Right lobe of liver (tissue), 6 donors: ENCODE measurements at regions not wholly inside any gene's neighbourhood (a gene's known extent, or its start where the extent isn't known, plus 50 kb on each side); places are given as distances from the start of the nearest gene placed in this dataset.
"Not testable (repeated sequence)": the region's sequence is repeated elsewhere in the genome, so short reads cannot be mapped to it uniquely, and the experiment has no call there.

ENCODE experiments used
- ATAC-seq, 4 donors: fragments of 200-7000 bp; cut with Tn5 transposase; one replicate each; pipeline ENCODE4 v1.9.1; 2020; ENCODE audit warnings: mild to moderate bottlenecking in 4 of 4, moderate library complexity in 4 of 4
- DNase-seq, 3 donors: peaks; one replicate each; pipeline ENCODE4 v3.0.0-alpha.2; 2020
- H3K27ac ChIP-seq, 3 donors: fragments of 200-600 bp; one replicate each; pipeline ENCODE4 v1.8.0; 2022
- H3K27me3 ChIP-seq, 2 donors: fragments of 200-600 bp; one replicate each; pipeline ENCODE4 v1.8.0; 2022
- H3K36me3 ChIP-seq, 4 donors: fragments of 200-600 bp; sonication (generic) in 1 of 4; one replicate each; pipeline versions ENCODE4 v1.5.1 to v1.8.0; 2017 to 2022; ENCODE audit warnings: control low read depth in 1 of 4
- H3K4me1 ChIP-seq, 4 donors: fragments of 200-600 bp; sonication (generic) in 1 of 4; one replicate each; pipeline versions ENCODE4 v1.5.1 to v1.8.0; 2017 to 2022; ENCODE audit warnings: control low read depth in 1 of 4
- H3K4me3 ChIP-seq, 3 donors: fragments of 200-600 bp; one replicate each; pipeline ENCODE4 v1.8.0; 2022
- H3K9me3 ChIP-seq, 4 donors: fragments of 200-600 bp; sonication (generic) in 1 of 4; one replicate each; pipeline versions ENCODE4 v1.5.1 to v1.8.0; 2017 to 2022; ENCODE audit warnings: control low read depth in 1 of 4
- POLR2A ChIP-seq: fragments of 450-650 bp; IDR thresholded peaks from one replicate; pipeline ENCODE4 v1.6.1; 2017; ENCODE audit warnings: antibody characterized with exemption, mild to moderate bottlenecking
- WGBS: methylation state at CpG from one replicate; pipeline ENCODE4 v1.1.6; 2018; ENCODE audit warnings: low coverage, low lambda C conversion rate; ENCODE audit not compliant: insufficient coverage; ENCODE audit errors: missing lambda C conversion rate; 5-methylcytosine and 5-hydroxymethylcytosine counted together
- intact Hi-C, 2 donors: fragments of 100-400 bp; cut with DNase I; formaldehyde crosslinking; loops; one replicate each; pipeline versions ENCODE4 v1.11.2 to v1.14.1; 2022
- TF ChIP-seq, protein P1 (sequence below), 4 donors: fragments of 200-600 bp in 3 of 4; fragments of 450-650 bp in 1 of 4; IDR thresholded peaks; one replicate each; pipeline versions ENCODE4 v1.5.1 to v1.8.0; 2016 to 2022; ENCODE audit warnings: antibody characterized with exemption in 4 of 4, mild to moderate bottlenecking in 2 of 4
- donor health status: DM: no; HTN: yes; CAD: no.
- donor health status: DM: no; HTN: no; CAD: no.
- donor health status: DM: no; HTN: no; CAD: no.
- donor health status: DM: no; HTN: yes; CAD: no.
- donor health status: DM: no; HTN: yes; CAD: no.

DNA sequence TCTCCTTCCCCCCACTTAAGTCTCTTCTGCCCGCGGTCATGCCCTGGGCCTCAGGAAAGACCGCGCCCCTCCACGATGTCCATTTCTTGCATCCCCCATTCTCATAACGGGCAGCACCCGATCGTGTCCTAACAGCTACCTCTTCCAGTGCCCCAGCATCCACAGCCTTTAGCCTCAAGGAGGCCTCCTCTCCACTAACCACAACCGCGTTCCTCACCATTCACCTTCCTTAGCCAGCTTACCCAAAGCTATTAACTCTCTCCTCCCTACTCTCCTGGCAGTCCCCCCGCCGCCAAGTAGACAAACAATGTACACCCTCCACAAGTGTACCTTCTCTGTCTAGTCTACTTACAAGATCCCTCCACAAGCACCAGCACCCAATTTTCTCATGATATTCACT, 58.6 kb upstream of the PAGE5 start:
- ATAC-seq: peak in 1 of 4 donors; percentile 1

DNA sequence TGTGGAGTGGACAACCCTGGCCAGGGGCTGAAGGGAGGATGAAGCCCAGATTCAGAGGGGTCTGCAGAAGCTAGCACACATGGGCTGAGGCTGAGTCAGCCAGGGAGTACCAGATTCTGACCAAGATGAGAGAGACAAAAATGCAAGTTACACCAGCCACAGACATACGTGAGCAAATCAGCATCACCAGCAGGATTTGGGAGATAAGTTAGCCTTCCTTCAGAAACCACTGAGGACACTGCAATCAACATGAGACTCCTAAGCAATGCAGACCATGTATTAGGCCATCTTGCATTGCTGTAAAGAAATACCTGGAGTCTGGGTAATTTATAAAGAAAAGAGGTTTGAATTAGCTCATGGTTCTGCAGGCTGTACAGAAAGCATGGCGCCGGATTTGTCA, 57.0 kb upstream of the PAGE5 start:
- Histone ChIP-seq H3K9me3 (no peaks in the 10 kb centered on the region), H3K4me1 (no peaks in the 10 kb centered on the region), H3K4me3 (no peak overlapping the region), H3K27me3 (no peaks in the 10 kb centered on the region), H3K27ac (no peak overlapping the region), H3K36me3 (no peaks in the 10 kb centered on the region)
- no peak for DNase-seq
- 78% methylated on average over 3 of the region's 3 CpGs for WGBS
- intact Hi-C loops: no loop called here
- TF ChIP-seq, protein P1, sequence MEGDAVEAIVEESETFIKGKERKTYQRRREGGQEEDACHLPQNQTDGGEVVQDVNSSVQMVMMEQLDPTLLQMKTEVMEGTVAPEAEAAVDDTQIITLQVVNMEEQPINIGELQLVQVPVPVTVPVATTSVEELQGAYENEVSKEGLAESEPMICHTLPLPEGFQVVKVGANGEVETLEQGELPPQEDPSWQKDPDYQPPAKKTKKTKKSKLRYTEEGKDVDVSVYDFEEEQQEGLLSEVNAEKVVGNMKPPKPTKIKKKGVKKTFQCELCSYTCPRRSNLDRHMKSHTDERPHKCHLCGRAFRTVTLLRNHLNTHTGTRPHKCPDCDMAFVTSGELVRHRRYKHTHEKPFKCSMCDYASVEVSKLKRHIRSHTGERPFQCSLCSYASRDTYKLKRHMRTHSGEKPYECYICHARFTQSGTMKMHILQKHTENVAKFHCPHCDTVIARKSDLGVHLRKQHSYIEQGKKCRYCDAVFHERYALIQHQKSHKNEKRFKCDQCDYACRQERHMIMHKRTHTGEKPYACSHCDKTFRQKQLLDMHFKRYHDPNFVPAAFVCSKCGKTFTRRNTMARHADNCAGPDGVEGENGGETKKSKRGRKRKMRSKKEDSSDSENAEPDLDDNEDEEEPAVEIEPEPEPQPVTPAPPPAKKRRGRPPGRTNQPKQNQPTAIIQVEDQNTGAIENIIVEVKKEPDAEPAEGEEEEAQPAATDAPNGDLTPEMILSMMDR (IDR thresholded peaks at IDR 0.05): no peak
- no peak for TF ChIP-seq POLR2A
- ATAC-seq: no peak

More for the DNA sequence above, 58.6 kb upstream of the PAGE5 start:
- no peaks in the 10 kb centered on the region for H3K36me3 ChIP-seq
- H3K4me1 ChIP-seq: no peaks in the 10 kb centered on the region
- TF ChIP-seq, protein P1 (IDR thresholded peaks at IDR 0.05): no peak
- TF ChIP-seq POLR2A: no peak
- intact Hi-C loops: no loop called here
- no peak for DNase-seq
- 43% methylated on average over 4 of the region's 12 CpGs for WGBS
- H3K27ac ChIP-seq: peak overlapping the region; percentile 70 to 75 (median 74)
- no peaks in the 10 kb centered on the region for H3K27me3 ChIP-seq
- peak overlapping the region; percentile 43 to 56 (median 47) for H3K4me3 ChIP-seq
- H3K9me3 ChIP-seq: no peaks in the 10 kb centered on the region

DNA sequence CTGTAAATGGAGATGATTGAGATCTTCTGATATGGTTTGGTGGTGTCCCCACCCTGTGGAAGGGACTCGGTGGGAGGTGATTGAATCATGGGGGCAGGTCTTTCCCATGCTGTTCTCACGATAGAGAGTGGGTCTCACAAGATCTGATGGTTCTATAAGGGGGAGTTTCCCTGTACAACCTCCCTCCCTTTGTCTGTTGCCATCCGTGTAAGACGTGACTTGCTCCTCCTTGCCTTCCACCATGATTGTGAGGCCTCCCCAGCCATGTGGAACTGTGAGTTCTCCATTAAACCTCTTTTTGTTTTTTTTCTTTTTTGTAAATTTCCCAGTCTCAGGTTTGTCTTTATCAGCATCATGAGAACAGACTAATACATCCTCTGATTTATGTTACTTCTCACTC, 55.1 kb upstream of the PAGE5 start:
- H3K36me3 ChIP-seq, H3K9me3 ChIP-seq, H3K27me3 ChIP-seq, DNase-seq, H3K4me3 ChIP-seq, H3K27ac ChIP-seq, H3K4me1 ChIP-seq, ATAC-seq, intact Hi-C loops: not testable (repeated sequence)
- 41% methylated on average over 3 of the region's 4 CpGs for WGBS

DNA sequence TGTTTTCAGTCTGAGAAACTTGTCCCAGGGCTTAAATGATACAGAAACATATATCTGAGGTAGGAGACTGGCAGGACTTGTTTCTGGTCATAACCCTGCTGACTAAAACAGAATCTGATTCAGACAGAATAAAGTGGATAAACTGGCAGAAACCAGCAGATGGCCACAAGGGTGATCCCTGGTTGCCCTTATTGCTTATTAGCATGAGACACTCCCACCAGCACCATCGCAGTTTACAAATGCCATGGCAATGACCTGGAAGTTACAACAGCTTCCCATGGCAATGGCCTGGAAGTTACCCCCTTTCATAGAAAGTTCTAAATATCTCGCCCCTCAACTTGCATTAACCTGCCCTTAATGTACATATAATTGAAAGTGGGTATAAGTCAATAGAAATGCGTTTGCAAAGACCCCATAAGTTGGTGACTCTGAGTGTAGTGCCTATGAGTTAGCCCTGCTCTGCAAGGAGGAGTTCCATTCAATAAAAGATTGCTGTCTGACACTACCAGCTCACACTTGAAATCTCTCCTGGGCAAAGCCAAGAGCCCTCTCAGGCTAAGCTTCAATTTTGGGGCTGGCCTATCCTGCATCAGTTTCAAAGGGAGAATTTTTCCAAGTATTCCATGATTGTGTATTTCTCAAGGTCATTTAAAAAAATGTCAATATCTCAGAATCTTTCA, 52.9 kb upstream of the PAGE5 start:
- ATAC-seq: peak; percentile 56 to 85 (median 74)
- H3K27ac ChIP-seq: no peak overlapping the region
- H3K36me3 ChIP-seq: no peaks in the 10 kb centered on the region
- 45% methylated on average over 3 of the region's 3 CpGs for WGBS
- TF ChIP-seq, protein P1 (IDR thresholded peaks at IDR 0.05): peak in 1 of 4 donors; percentile 4
- no peak for TF ChIP-seq POLR2A
- no peaks in the 10 kb centered on the region for H3K4me1 ChIP-seq
- H3K4me3 ChIP-seq: no peak overlapping the region
- peak in 1 of 3 donors; percentile 44 for DNase-seq
- H3K27me3 ChIP-seq: no peaks in the 10 kb centered on the region
- no peaks in the 10 kb centered on the region for H3K9me3 ChIP-seq
- intact Hi-C loops: no loop called here

DNA sequence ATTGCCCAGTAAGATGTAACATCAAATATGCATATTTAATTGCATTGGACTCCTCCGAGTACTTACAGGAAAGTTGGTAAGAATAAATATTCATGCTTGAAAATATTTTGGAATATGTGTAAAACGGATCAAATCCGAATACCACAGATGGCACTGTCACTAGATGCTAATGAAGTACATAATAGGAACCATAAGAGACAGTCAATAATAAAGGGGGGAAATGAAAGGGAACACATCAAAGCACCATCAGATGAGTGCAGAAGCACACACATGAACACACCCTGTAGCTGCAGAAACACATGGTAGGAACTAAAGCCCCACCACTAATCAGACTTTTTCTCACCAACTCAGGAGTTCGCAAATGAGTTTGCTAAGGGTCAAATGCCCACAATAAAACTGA, 52.2 kb upstream of the PAGE5 start:
- DNase-seq (no peak), ATAC-seq (no peak)
- WGBS: 64% methylated on average over 4 of the region's 4 CpGs
- TF ChIP-seq, protein P1 (IDR thresholded peaks at IDR 0.05): no peak
- no peak for TF ChIP-seq POLR2A
- no peaks in the 10 kb centered on the region for H3K9me3 ChIP-seq
- no peaks in the 10 kb centered on the region for H3K4me1 ChIP-seq
- H3K4me3 ChIP-seq: no peak overlapping the region
- intact Hi-C loops: no loop called here
- no peak overlapping the region for H3K27ac ChIP-seq
- no peaks in the 10 kb centered on the region for H3K36me3 ChIP-seq
- no peaks in the 10 kb centered on the region for H3K27me3 ChIP-seq
